ENCODE measurements at regions not wholly inside any gene's neighbourhood (a gene's known extent, or its start where the extent isn't known, plus 50 kb on each side); places are given as distances from the start of the nearest gene placed in this dataset.

- Mint-ChIP-seq H3K36me3 (no peaks in the 10 kb centered on the region), H3K4me1 (no peaks in the 10 kb centered on the region), H3K27me3 (no peaks in the 10 kb centered on the region), H3K27ac (no peak overlapping the region), H3K4me3 (no peak overlapping the region), H3K9me3 (ENCODE audit: low read depth) (peaks cover 2% of the 10 kb centered on the region)
- CTCF ChIA-PET, result no interaction called here
- ATAC-seq (no peak), DNase-seq (no peak)
Measured at GRCh38 chr6:94668876-94669275, 908.5 kb upstream of the MANEA start.

- Mint-ChIP-seq H3K36me3 (no peaks in the 10 kb centered on the region), H3K4me3 (no peak overlapping the region), H3K4me1 (no peaks in the 10 kb centered on the region), H3K9me3 (ENCODE audit: low read depth) (peaks cover 6% of the 10 kb centered on the region), H3K27ac (no peak overlapping the region), H3K27me3 (no peaks in the 10 kb centered on the region)
- ATAC-seq (no peak), DNase-seq (no peak)
- CTCF ChIA-PET, result no interaction called here
Measured at GRCh38 chr6:94658929-94659328, 918.4 kb upstream of the MANEA start.

GRCh38 chr6:94651239-94651638 lies 926.1 kb upstream of the MANEA start:
- Mint-ChIP-seq H3K9me3 (ENCODE audit: low read depth) (peaks cover 2% of the 10 kb centered on the region), H3K4me3 (no peak overlapping the region), H3K36me3 (no peaks in the 10 kb centered on the region), H3K4me1 (no peaks in the 10 kb centered on the region), H3K27ac (no peak overlapping the region), H3K27me3 (no peaks in the 10 kb centered on the region)
- CTCF ChIA-PET, result no interaction called here
- no peak for ATAC-seq
- no peak for DNase-seq

- DNase-seq (no peak), ATAC-seq (no peak)
- no peak overlapping the region for H3K4me3 Mint-ChIP-seq
- H3K36me3 Mint-ChIP-seq, result no peaks in the 10 kb centered on the region
- H3K4me1 Mint-ChIP-seq, result no peaks in the 10 kb centered on the region
- no peak overlapping the region for H3K27ac Mint-ChIP-seq
- CTCF ChIA-PET, result no interaction called here
- no peaks in the 10 kb centered on the region for H3K27me3 Mint-ChIP-seq
- H3K9me3 Mint-ChIP-seq (ENCODE audit: low read depth), result peaks cover 5% of the 10 kb centered on the region
Measured at GRCh38 chr6:94645191-94645590, 932.1 kb upstream of the MANEA start.

- Mint-ChIP-seq H3K27ac (no peak overlapping the region), H3K36me3 (no peaks in the 10 kb centered on the region), H3K4me3 (no peak overlapping the region), H3K9me3 (ENCODE audit: low read depth) (peaks cover 2% of the 10 kb centered on the region), H3K27me3 (no peaks in the 10 kb centered on the region), H3K4me1 (no peaks in the 10 kb centered on the region)
- no peak for ATAC-seq
- CTCF ChIA-PET, result no interaction called here
- DNase-seq, result no peak
Measured at GRCh38 chr6:94639564-94639963, 937.8 kb upstream of the MANEA start.

- Mint-ChIP-seq H3K36me3 (no peaks in the 10 kb centered on the region), H3K4me3 (no peak overlapping the region), H3K27me3 (no peaks in the 10 kb centered on the region), H3K4me1 (no peaks in the 10 kb centered on the region), H3K27ac (no peak overlapping the region), H3K9me3 (ENCODE audit: low read depth) (peaks cover 2% of the 10 kb centered on the region)
- ATAC-seq (no peak), DNase-seq (no peak)
- CTCF ChIA-PET, result no interaction called here
Measured at GRCh38 chr6:94636780-94637385, 940.5 kb upstream of the MANEA start.

GRCh38 chr6:94623586-94623985 lies 953.7 kb upstream of the MANEA start:
- Mint-ChIP-seq H3K36me3 (no peaks in the 10 kb centered on the region), H3K4me1 (no peaks in the 10 kb centered on the region), H3K9me3 (ENCODE audit: low read depth) (peaks cover 4% of the 10 kb centered on the region), H3K27ac (no peak overlapping the region), H3K27me3 (no peaks in the 10 kb centered on the region), H3K4me3 (no peak overlapping the region)
- ATAC-seq (no peak), DNase-seq (no peak)
- CTCF ChIA-PET, result no interaction called here

- Mint-ChIP-seq H3K4me3 (no peak overlapping the region), H3K27me3 (no peaks in the 10 kb centered on the region), H3K9me3 (ENCODE audit: low read depth) (peaks cover 2% of the 10 kb centered on the region), H3K27ac (no peak overlapping the region), H3K36me3 (no peaks in the 10 kb centered on the region), H3K4me1 (no peaks in the 10 kb centered on the region)
- CTCF ChIA-PET, result no interaction called here
- DNase-seq, result no peak
- no peak for ATAC-seq
Measured at GRCh38 chr6:94622783-94623182, 954.6 kb upstream of the MANEA start.

GRCh38 chr6:94600636-94601035 lies 976.7 kb upstream of the MANEA start:
- DNase-seq, result no peak
- Mint-ChIP-seq H3K9me3 (ENCODE audit: low read depth) (peaks cover 8% of the 10 kb centered on the region), H3K4me1 (no peaks in the 10 kb centered on the region), H3K4me3 (no peak overlapping the region), H3K36me3 (no peaks in the 10 kb centered on the region), H3K27ac (no peak overlapping the region), H3K27me3 (no peaks in the 10 kb centered on the region)
- CTCF ChIA-PET, result no interaction called here
- no peak for ATAC-seq

- Mint-ChIP-seq H3K27me3 (no peaks in the 10 kb centered on the region), H3K4me1 (no peaks in the 10 kb centered on the region), H3K36me3 (no peaks in the 10 kb centered on the region), H3K27ac (no peak overlapping the region), H3K4me3 (no peak overlapping the region), H3K9me3 (ENCODE audit: low read depth) (peaks cover 4% of the 10 kb centered on the region)
- no peak for ATAC-seq
- no peak for DNase-seq
- CTCF ChIA-PET, result no interaction called here
Measured at GRCh38 chr6:94597487-94597886, 979.8 kb upstream of the MANEA start.

- DNase-seq, result no peak
- H3K4me3 Mint-ChIP-seq, result no peak overlapping the region
- no peaks in the 10 kb centered on the region for H3K27me3 Mint-ChIP-seq
- no peak for ATAC-seq
- H3K4me1 Mint-ChIP-seq, result no peaks in the 10 kb centered on the region
- no peaks in the 10 kb centered on the region for H3K36me3 Mint-ChIP-seq
- CTCF ChIA-PET, result no interaction called here
- no peak overlapping the region for H3K27ac Mint-ChIP-seq
- peaks cover 6% of the 10 kb centered on the region for H3K9me3 Mint-ChIP-seq (ENCODE audit: low read depth)
Measured at GRCh38 chr6:94590416-94590815, 986.9 kb upstream of the MANEA start.

- Mint-ChIP-seq H3K9me3 (ENCODE audit: low read depth) (peaks cover 4% of the 10 kb centered on the region), H3K27me3 (no peaks in the 10 kb centered on the region), H3K27ac (no peak overlapping the region), H3K36me3 (no peaks in the 10 kb centered on the region), H3K4me1 (no peaks in the 10 kb centered on the region), H3K4me3 (no peak overlapping the region)
- ATAC-seq, result no peak
- CTCF ChIA-PET, result no interaction called here
- no peak for DNase-seq
Measured at GRCh38 chr6:94588301-94588700, 989.0 kb upstream of the MANEA start.

GRCh38 chr6:94584211-94584610 lies 993.1 kb upstream of the MANEA start:
- H3K27me3 Mint-ChIP-seq, result no peaks in the 10 kb centered on the region
- H3K4me3 Mint-ChIP-seq, result no peak overlapping the region
- no peaks in the 10 kb centered on the region for H3K4me1 Mint-ChIP-seq
- H3K9me3 Mint-ChIP-seq (ENCODE audit: low read depth), result peaks cover 4% of the 10 kb centered on the region
- CTCF ChIA-PET, result no interaction called here
- ATAC-seq, result no peak
- H3K36me3 Mint-ChIP-seq, result no peaks in the 10 kb centered on the region
- DNase-seq, result no peak
- no peak overlapping the region for H3K27ac Mint-ChIP-seq

- ATAC-seq, result no peak
- no peak for DNase-seq
- Mint-ChIP-seq H3K4me1 (no peaks in the 10 kb centered on the region), H3K36me3 (no peaks in the 10 kb centered on the region), H3K9me3 (ENCODE audit: low read depth) (peaks cover 5% of the 10 kb centered on the region), H3K27ac (no peak overlapping the region), H3K27me3 (no peaks in the 10 kb centered on the region), H3K4me3 (no peak overlapping the region)
- CTCF ChIA-PET, result no interaction called here
Measured at GRCh38 chr6:94570581-94570980, 1006.8 kb upstream of the MANEA start.

GRCh38 chr6:94562846-94563245 lies 1014.5 kb upstream of the MANEA start:
- DNase-seq (no peak), ATAC-seq (no peak)
- Mint-ChIP-seq H3K9me3 (ENCODE audit: low read depth) (peaks cover 6% of the 10 kb centered on the region), H3K27me3 (no peaks in the 10 kb centered on the region), H3K4me3 (no peak overlapping the region), H3K27ac (no peak overlapping the region), H3K4me1 (no peaks in the 10 kb centered on the region), H3K36me3 (no peaks in the 10 kb centered on the region)
- CTCF ChIA-PET, result interaction anchor here (0.6 kb wide), 1 partner anchor 1695 kb away, joined by 3 read pairs; no protein-coding TSS in a partner anchor
